HG02973 (cell line): ENCODE measurements at regions not wholly inside any gene's neighbourhood (a gene's known extent, or its start where the extent isn't known, plus 50 kb on each side); places are given as distances from the start of the nearest gene placed in this dataset.

Experiments
- ATAC-seq: cut with Tn5 transposase; IDR thresholded peaks from one replicate; pipeline ENCODE4 v1.9.1; 2021; ENCODE audit warnings: moderate library complexity; ENCODE audit not compliant: unreplicated experiment

- no peak for ATAC-seq
Measured at GRCh38 chr10:129322933-129323820, 143.9 kb upstream of the MGMT start.

DNA sequence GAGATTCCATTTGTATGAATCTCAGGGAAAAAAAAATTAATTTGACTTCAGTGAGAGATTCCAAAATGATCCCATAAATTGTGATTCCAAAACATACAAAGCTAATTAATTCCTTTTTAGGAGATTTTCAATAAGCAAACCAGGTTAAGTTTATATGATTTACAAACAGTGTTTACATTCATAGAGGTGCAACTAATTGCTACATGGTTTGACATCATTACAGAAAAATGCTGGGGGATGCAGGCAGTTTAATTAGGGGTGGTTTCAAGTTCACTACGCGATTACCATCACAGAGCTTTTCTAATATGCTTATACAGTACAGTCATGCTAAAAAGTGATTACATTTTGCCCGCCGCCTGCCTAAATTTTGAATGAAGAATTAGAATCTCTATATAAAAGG lies 143.2 kb upstream of the MGMT start:
- ATAC-seq = no peak

DNA sequence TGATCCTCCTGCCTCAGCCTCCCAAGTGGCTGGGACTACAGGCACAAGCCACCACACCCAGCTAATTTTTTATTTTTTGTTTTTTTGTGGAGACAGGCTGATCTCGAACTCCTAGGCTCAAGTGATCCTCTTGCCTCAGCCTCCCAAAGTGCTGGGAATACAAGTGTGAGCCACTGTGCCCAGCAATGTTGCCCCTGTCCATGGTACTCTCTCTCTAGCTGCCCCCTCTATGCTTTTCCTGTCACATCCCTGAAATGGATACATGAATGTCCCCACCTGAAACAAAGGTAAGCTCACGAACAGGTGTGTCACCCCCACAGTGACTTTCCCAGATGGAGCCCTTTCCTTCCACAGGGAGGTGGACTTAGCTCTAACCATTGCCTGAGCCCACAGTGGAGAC lies 141.1 kb upstream of the MGMT start:
- no peak for ATAC-seq

DNA sequence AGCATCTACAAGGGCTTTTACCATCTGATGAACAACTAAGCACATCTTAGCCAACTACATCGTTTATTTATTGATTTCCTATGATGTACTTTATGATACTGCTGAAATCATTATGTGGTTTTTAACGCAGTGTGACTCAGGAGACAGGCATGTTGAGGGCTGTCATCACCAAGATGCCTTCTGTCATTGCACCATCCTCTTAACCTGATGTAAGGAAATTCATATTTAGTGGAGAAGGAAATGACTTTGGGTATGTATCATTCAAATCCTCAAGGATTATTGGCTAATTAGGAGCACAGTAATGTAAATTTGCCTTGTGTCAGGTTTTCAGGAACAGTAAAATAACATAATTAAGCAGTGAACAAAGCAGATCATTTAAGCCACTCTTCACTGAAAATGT lies 138.5 kb upstream of the MGMT start:
- ATAC-seq = no peak

GRCh38 chr10:129329385-129330055 lies 137.5 kb upstream of the MGMT start:
- no peak for ATAC-seq

DNA sequence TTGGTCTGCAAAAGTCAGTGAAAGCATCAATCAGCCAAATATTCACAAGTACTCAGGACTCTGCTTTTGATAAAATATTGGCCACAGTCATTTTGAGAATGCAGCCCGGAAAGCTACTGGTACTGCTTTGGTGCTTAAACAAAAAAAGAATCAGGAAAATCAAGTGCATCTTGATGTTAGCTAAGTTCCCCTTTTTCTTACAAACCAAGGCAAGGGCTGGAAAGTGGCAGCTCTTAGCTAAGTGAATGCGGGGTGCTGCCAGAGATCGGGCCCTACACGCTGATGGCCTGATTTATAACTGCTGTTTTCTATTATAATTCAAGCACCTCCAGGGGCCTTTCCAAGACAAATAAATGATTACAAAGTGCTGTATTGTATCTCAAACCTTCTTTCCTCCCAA lies 136.8 kb upstream of the MGMT start:
- ATAC-seq = no peak

- ATAC-seq = no peak
Measured at GRCh38 chr10:129331207-129331838, 135.7 kb upstream of the MGMT start.

GRCh38 chr10:129331839-129332220 lies 135.2 kb upstream of the MGMT start:
- ATAC-seq = no peak

GRCh38 chr10:129332476-129332875 lies 134.6 kb upstream of the MGMT start:
- no peak for ATAC-seq

GRCh38 chr10:129333706-129334105 lies 133.3 kb upstream of the MGMT start:
- ATAC-seq = no peak

DNA sequence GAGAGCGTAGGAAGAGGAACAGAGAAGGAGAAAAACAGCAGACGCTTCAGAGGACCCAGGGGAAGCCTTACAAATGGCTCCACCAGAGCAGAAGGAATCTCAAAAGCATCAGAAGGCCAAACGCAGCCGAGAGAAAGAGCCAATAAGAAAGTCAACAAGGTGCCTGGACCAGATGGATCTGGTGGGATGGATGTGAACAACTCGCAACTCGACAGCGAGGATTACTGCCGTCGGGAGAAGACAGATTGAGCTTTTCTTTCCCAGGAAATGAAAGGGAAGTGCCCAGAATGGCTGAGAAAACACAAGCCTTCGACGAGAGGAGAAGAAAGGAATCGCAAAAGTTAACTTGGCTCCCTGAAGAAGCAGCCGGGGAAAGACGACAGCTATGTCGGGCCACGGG lies 132.8 kb upstream of the MGMT start:
- no peak for ATAC-seq

- ATAC-seq = no peak
Measured at GRCh38 chr10:129335396-129335795, 131.6 kb upstream of the MGMT start.

- ATAC-seq = no peak
Measured at GRCh38 chr10:129335942-129336341, 131.1 kb upstream of the MGMT start.

GRCh38 chr10:129339191-129339590 lies 127.8 kb upstream of the MGMT start:
- ATAC-seq = no peak

- no peak for ATAC-seq
Measured at GRCh38 chr10:129339841-129340240, 127.2 kb upstream of the MGMT start.

DNA sequence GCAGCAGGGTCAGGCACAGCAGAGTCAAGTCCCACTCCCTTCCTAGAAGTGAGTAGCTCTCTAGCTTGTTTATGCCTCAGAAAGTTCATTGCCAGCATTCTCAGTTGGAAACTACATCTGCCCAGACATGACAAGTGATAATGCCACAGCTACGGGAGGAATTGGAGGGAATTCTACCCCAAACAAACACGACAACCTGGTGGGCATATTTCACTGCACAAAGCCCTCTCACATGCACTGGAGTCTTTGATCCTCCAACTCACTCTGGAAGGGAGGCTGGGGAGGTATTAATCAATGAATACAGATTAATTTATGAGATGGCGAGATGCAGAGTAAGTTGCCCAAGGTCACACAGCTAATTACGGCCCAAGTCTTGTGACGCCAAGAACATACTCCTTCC lies 126.0 kb upstream of the MGMT start:
- no peak for ATAC-seq

- no peak for ATAC-seq
Measured at GRCh38 chr10:129342385-129342784, 124.7 kb upstream of the MGMT start.

DNA sequence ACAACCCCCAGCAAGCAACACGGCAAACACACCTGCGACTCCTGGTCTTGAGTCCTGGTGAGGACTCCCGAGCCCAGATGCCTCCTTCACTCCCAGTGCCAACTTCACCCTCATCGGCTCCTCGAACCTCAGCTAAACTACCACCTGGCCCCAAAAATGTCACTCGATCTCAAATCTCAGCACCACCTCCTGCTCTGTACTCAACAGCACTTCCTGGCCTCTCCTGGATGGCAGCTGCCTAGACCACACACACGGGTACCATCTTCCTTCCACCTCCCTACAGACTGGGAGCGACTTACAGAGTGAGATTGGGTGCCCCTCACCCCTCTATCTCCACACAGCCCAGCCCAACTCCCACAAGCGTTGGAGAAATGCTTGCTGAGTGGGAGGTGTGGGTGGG lies 123.9 kb upstream of the MGMT start:
- no peak for ATAC-seq

DNA sequence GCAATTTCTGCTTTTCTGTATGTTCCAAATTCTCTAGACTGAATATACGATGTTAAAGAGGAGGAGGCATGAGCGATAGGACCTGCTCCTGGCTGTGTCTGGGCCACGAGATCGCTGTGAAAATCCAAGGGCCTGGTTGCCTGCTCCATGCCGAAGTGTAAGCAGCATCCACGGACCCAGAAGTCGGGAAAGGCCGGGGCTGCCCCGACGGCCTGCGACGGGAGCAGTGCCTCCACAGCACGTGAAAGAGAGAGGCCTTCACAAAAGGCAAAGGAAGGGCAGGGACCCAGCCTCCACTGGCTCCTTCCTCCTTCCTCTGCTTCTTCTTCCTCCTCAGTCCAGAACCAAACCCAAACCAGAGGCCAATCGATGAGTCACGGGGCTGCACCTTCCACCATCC lies 122.9 kb upstream of the MGMT start:
- no peak for ATAC-seq

GRCh38 chr10:129344731-129345355 lies 122.2 kb upstream of the MGMT start:
- ATAC-seq = no peak

DNA sequence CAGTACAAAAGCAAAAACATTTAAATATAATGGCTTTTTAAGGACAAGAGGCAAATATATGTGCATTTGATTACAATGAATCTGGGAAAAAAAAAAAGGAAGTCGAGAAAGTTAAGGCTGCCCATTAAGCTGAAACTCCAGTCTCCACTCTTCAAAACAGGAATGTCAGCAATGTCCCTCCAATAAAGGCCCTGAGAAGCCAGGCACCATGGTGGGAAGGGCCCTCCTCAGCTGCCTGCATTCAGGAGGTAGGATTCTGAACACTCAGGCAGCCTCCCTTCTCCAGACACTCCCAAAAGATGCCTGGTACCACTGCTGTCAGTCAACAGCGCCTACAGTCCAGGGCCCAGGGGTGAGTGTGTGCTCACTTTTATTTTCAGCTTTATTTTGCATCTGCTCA lies 121.3 kb upstream of the MGMT start:
- ATAC-seq = no peak

DNA sequence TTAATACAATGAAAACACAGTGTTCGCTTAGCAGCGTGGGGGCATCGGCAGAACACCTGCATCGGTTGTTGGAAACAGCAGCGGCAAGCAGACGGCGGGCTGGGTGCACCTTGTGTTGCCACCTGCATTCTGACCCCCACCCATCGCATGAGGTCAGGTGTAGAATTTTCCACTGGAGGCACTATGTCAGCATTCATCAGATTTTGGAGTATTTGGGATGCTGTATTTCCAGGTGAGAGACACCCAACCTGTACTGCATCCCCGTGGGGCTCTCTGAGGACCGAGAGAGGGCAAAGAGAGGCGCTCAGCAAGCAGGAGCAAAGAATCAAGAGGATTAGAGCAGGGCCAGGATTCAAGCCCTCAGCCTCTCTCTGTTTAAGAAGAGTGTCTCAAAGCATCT lies 116.4 kb upstream of the MGMT start:
- no peak for ATAC-seq
